HG02840 (cell line): ENCODE measurements at regions not wholly inside any gene's neighbourhood (a gene's known extent, or its start where the extent isn't known, plus 50 kb on each side); places are given as distances from the start of the nearest gene placed in this dataset.
"Not testable (repeated sequence)": the region's sequence is repeated elsewhere in the genome, so short reads cannot be mapped to it uniquely, and the experiment has no call there.

Source experiments
- ATAC-seq: cut with Tn5 transposase; IDR thresholded peaks from one replicate; pipeline ENCODE4 v1.9.1; 2021; ENCODE audit warnings: mild to moderate bottlenecking, moderate library complexity, moderate number of reproducible peaks; ENCODE audit not compliant: unreplicated experiment, low FRiP score

- ATAC-seq: no peak
Observed at GRCh38 chr5:158607088-158607487, 492.6 kb downstream of the EBF1 start.

- no peak for ATAC-seq
Observed at GRCh38 chr5:158606233-158606632, 493.5 kb downstream of the EBF1 start.

- no peak for ATAC-seq
Observed at GRCh38 chr5:158602981-158603380, 496.7 kb downstream of the EBF1 start.

- no peak for ATAC-seq
Observed at GRCh38 chr5:158601118-158601517, 498.6 kb downstream of the EBF1 start.

GRCh38 chr5:158600679-158601078, 499.0 kb downstream of the EBF1 start:
- ATAC-seq: no peak

- ATAC-seq: no peak
Observed at GRCh38 chr5:158599157-158599556, 500.6 kb downstream of the EBF1 start.

GRCh38 chr5:158594595-158595242, 505.0 kb downstream of the EBF1 start:
- ATAC-seq: no peak

GRCh38 chr5:158593925-158594324, 505.8 kb downstream of the EBF1 start:
- ATAC-seq: no peak

- no peak for ATAC-seq
Observed at GRCh38 chr5:158591301-158591863, 508.3 kb downstream of the EBF1 start.

GRCh38 chr5:158590746-158591300, 508.9 kb downstream of the EBF1 start:
- ATAC-seq: no peak

- ATAC-seq: no peak
Observed at GRCh38 chr5:158589939-158590338, 509.8 kb downstream of the EBF1 start.

- no peak for ATAC-seq
Observed at GRCh38 chr5:158588617-158589016, 511.1 kb downstream of the EBF1 start.

GRCh38 chr5:158586054-158586453, 513.7 kb downstream of the EBF1 start:
- no peak for ATAC-seq

GRCh38 chr5:158582669-158583068, 517.0 kb downstream of the EBF1 start:
- not testable (repeated sequence) for ATAC-seq

- ATAC-seq: no peak
Observed at GRCh38 chr5:158573829-158574228, 525.9 kb downstream of the EBF1 start.

- no peak for ATAC-seq
Observed at GRCh38 chr5:158570502-158570901, 529.2 kb downstream of the EBF1 start.

GRCh38 chr5:158569534-158569933, 530.2 kb downstream of the EBF1 start:
- ATAC-seq: no peak

- ATAC-seq: no peak
Observed at GRCh38 chr5:158565017-158565789, 534.5 kb downstream of the EBF1 start.

GRCh38 chr5:158563760-158564390, 535.8 kb downstream of the EBF1 start:
- ATAC-seq: no peak

- no peak for ATAC-seq
Observed at GRCh38 chr5:158561562-158562190, 538.0 kb downstream of the EBF1 start.
